Natural killer cell (primary cell): ENCODE measurements at regions not wholly inside any gene's neighbourhood (a gene's known extent, or its start where the extent isn't known, plus 50 kb on each side); places are given as distances from the start of the nearest gene placed in this dataset.
"Not testable (repeated sequence)": the region's sequence is repeated elsewhere in the genome, so short reads cannot be mapped to it uniquely, and the experiment has no call there.

Source experiments
- ATAC-seq, 3 donors: fragments of 150-1000 bp in 2 of 3; fragments of 200-7000 bp in 1 of 3; cut with Tn5 transposase; 1 replicate in 1 of 3; 2 replicates in 2 of 3; pipeline ENCODE4 v1.10.0; 2021; ENCODE audit warnings: mild to moderate bottlenecking in 2 of 3, moderate library complexity in 2 of 3
- DNase-seq, 2 donors: peaks; one replicate each; pipeline versions ENCODE4 v3.0.0 to v3.0.0-alpha.2; 2013 to 2021; ENCODE audit warnings: mixed read lengths in 1 of 2
- H3K27ac ChIP-seq: one replicate; pipeline ENCODE4 v1.5.1; 2013; ENCODE audit warnings: mild to moderate bottlenecking, low read length
- H3K27me3 ChIP-seq: one replicate; pipeline ENCODE4 v1.6.1; 2013; ENCODE audit warnings: low read length; ENCODE audit not compliant: control insufficient read depth, insufficient read depth
- H3K36me3 ChIP-seq: one replicate; pipeline ENCODE4 v1.6.1; 2013; ENCODE audit warnings: low read length; ENCODE audit not compliant: control insufficient read depth, insufficient read depth
- H3K4me1 ChIP-seq: one replicate; pipeline ENCODE4 v1.6.1; 2013; ENCODE audit warnings: low read length; ENCODE audit not compliant: control insufficient read depth, insufficient read depth
- H3K4me3 ChIP-seq: one replicate; pipeline ENCODE4 v1.5.1; 2013; ENCODE audit warnings: low read length
- H3K9me3 ChIP-seq: one replicate; pipeline ENCODE4 v1.6.1; 2013; ENCODE audit warnings: low read length; ENCODE audit not compliant: control insufficient read depth, insufficient read depth
- H3K27ac Mint-ChIP-seq, 2 donors: one replicate each; pipeline ENCODE4 v1.8.0; 2022; ENCODE audit warnings: mild to moderate bottlenecking in 2 of 2, mixed read lengths in 2 of 2, moderate library complexity in 1 of 2
- H3K27me3 Mint-ChIP-seq, 2 donors: one replicate each; pipeline ENCODE4 v1.8.0; 2022; ENCODE audit warnings: low read depth in 2 of 2, mixed read lengths in 2 of 2
- H3K36me3 Mint-ChIP-seq: one replicate; pipeline ENCODE4 v1.8.0; 2022; ENCODE audit warnings: mixed read lengths
- H3K4me1 Mint-ChIP-seq, 2 donors: one replicate each; pipeline ENCODE4 v1.8.0; 2022; ENCODE audit warnings: mixed read lengths in 2 of 2
- H3K4me3 Mint-ChIP-seq: one replicate; pipeline ENCODE4 v1.8.0; 2022; ENCODE audit warnings: mild to moderate bottlenecking, moderate library complexity, mixed read lengths
- H3K9me3 Mint-ChIP-seq, 2 donors: one replicate each; pipeline ENCODE4 v1.8.0; 2022; ENCODE audit warnings: mixed read lengths in 2 of 2
- CTCF ChIP-seq: fragments of 200-600 bp; IDR thresholded peaks from one replicate; pipeline ENCODE4 v1.8.0; 2022; ENCODE audit warnings: antibody characterized with exemption
- WGBS: methylation state at CpG from one replicate; pipeline ENCODE4 v1.1.7; 2013; ENCODE audit warnings: missing lambda C conversion rate; ENCODE audit not compliant: insufficient coverage; 5-methylcytosine and 5-hydroxymethylcytosine counted together
- intact Hi-C: fragments of 100-400 bp; cut with micrococcal nuclease; formaldehyde crosslinking; loops from one replicate; pipeline ENCODE4 v1.14.2; 2022

- WGBS, result 100% methylated on average over 3 of the region's 3 CpGs
- H3K4me3 ChIP-seq, result no peak overlapping the region
- no peaks in the 10 kb centered on the region for H3K9me3 ChIP-seq
- DNase-seq (no peak), ATAC-seq (no peak)
- H3K27me3 Mint-ChIP-seq, result peaks cover 6 to 28% of the 10 kb centered on the region in 2 donors
- H3K27me3 ChIP-seq, result no peaks in the 10 kb centered on the region
- no peaks in the 10 kb centered on the region for H3K4me1 ChIP-seq
- no peaks in the 10 kb centered on the region for H3K36me3 Mint-ChIP-seq
- intact Hi-C loops, result no loop called here
- H3K4me1 Mint-ChIP-seq, result no peaks in the 10 kb centered on the region
- no peak overlapping the region for H3K27ac ChIP-seq
- no peak overlapping the region for H3K4me3 Mint-ChIP-seq
- no peaks in the 10 kb centered on the region for H3K9me3 Mint-ChIP-seq
- H3K27ac Mint-ChIP-seq, result no peak overlapping the region
- no peak for TF ChIP-seq CTCF
- no peaks in the 10 kb centered on the region for H3K36me3 ChIP-seq
Observed at GRCh38 chrX:42000836-42001235, 77.5 kb upstream of the CASK start.

GRCh38 chrX:41984628-41985027 lies 61.3 kb upstream of the CASK start:
- ATAC-seq (no peak), DNase-seq (no peak)
- H3K36me3 Mint-ChIP-seq, result no peaks in the 10 kb centered on the region
- H3K27ac Mint-ChIP-seq, result no peak overlapping the region
- no peaks in the 10 kb centered on the region for H3K27me3 ChIP-seq
- no peaks in the 10 kb centered on the region for H3K4me1 ChIP-seq
- intact Hi-C loops, result no loop called here
- H3K9me3 ChIP-seq, result no peaks in the 10 kb centered on the region
- H3K27ac ChIP-seq, result no peak overlapping the region
- H3K4me1 Mint-ChIP-seq, result no peaks in the 10 kb centered on the region
- no peak overlapping the region for H3K4me3 ChIP-seq
- H3K36me3 ChIP-seq, result no peaks in the 10 kb centered on the region
- H3K9me3 Mint-ChIP-seq, result no peaks in the 10 kb centered on the region
- no peak overlapping the region for H3K4me3 Mint-ChIP-seq
- 88% methylated on average over 6 of the region's 6 CpGs for WGBS
- peaks cover 6 to 20% of the 10 kb centered on the region in 2 donors for H3K27me3 Mint-ChIP-seq
- no peak for TF ChIP-seq CTCF

- Mint-ChIP-seq H3K27ac (no peak overlapping the region), H3K4me1 (no peaks in the 10 kb centered on the region), H3K4me3 (no peak overlapping the region), H3K36me3 (no peaks in the 10 kb centered on the region), H3K27me3 (peaks cover 6 to 23% of the 10 kb centered on the region in 2 donors), H3K9me3 (no peaks in the 10 kb centered on the region)
- no peaks in the 10 kb centered on the region for H3K27me3 ChIP-seq
- no peak overlapping the region for H3K4me3 ChIP-seq
- no peaks in the 10 kb centered on the region for H3K36me3 ChIP-seq
- intact Hi-C loops, result no loop called here
- no peaks in the 10 kb centered on the region for H3K9me3 ChIP-seq
- no peaks in the 10 kb centered on the region for H3K4me1 ChIP-seq
- DNase-seq (no peak), ATAC-seq (no peak)
- no peak overlapping the region for H3K27ac ChIP-seq
- TF ChIP-seq CTCF, result no peak
Observed at GRCh38 chrX:41982953-41983352, 59.6 kb upstream of the CASK start.

- no peak for TF ChIP-seq CTCF
- no peaks in the 10 kb centered on the region for H3K9me3 Mint-ChIP-seq
- Histone ChIP-seq H3K27ac (no peak overlapping the region), H3K4me3 (no peak overlapping the region), H3K9me3 (no peaks in the 10 kb centered on the region), H3K27me3 (no peaks in the 10 kb centered on the region), H3K4me1 (no peaks in the 10 kb centered on the region), H3K36me3 (no peaks in the 10 kb centered on the region)
- no peaks in the 10 kb centered on the region for H3K4me1 Mint-ChIP-seq
- ATAC-seq, result no peak
- no peak overlapping the region for H3K4me3 Mint-ChIP-seq
- 90% methylated on average over 2 of the region's 4 CpGs for WGBS
- H3K27ac Mint-ChIP-seq, result no peak overlapping the region
- H3K27me3 Mint-ChIP-seq, result peaks cover 9 to 32% of the 10 kb centered on the region in 2 donors
- no peaks in the 10 kb centered on the region for H3K36me3 Mint-ChIP-seq
- intact Hi-C loops, result no loop called here
- DNase-seq, result no peak
Observed at GRCh38 chrX:41981481-41982013, 58.2 kb upstream of the CASK start.

GRCh38 chrX:41974677-41975076 lies 51.3 kb upstream of the CASK start:
- ATAC-seq, H3K27ac Mint-ChIP-seq, H3K27me3 ChIP-seq, H3K27ac ChIP-seq, intact Hi-C loops, H3K4me1 ChIP-seq, H3K9me3 Mint-ChIP-seq, H3K9me3 ChIP-seq, H3K36me3 ChIP-seq, H3K4me1 Mint-ChIP-seq, H3K4me3 Mint-ChIP-seq, H3K36me3 Mint-ChIP-seq, H3K4me3 ChIP-seq, DNase-seq: not testable (repeated sequence)
- 100% methylated on average over 1 of the region's 1 CpG for WGBS
- peaks cover 5 to 62% of the 10 kb centered on the region in 2 donors for H3K27me3 Mint-ChIP-seq
